GM12864 (cell line): ENCODE measurements at regions not wholly inside any gene's neighbourhood (a gene's known extent, or its start where the extent isn't known, plus 50 kb on each side); places are given as distances from the start of the nearest gene placed in this dataset.

Experiments
- DNase-seq: peaks from one replicate; pipeline ENCODE4 v3.0.0-alpha.2; 2011; ENCODE audit warnings: low read depth
- H3K4me3 ChIP-seq: 2 replicates; pipeline ENCODE4 v1.5.1; 2011; ENCODE audit warnings: mild to moderate bottlenecking, low read depth, low read length, control low read depth
- TF ChIP-seq, protein P1 (sequence below): IDR thresholded peaks from 2 replicates; pipeline ENCODE4 v1.5.1; 2011; ENCODE audit warnings: low read depth, mild to moderate bottlenecking, moderate library complexity, low read length, control low read depth, inconsistent platforms; ENCODE audit errors: missing control alignments

DNA sequence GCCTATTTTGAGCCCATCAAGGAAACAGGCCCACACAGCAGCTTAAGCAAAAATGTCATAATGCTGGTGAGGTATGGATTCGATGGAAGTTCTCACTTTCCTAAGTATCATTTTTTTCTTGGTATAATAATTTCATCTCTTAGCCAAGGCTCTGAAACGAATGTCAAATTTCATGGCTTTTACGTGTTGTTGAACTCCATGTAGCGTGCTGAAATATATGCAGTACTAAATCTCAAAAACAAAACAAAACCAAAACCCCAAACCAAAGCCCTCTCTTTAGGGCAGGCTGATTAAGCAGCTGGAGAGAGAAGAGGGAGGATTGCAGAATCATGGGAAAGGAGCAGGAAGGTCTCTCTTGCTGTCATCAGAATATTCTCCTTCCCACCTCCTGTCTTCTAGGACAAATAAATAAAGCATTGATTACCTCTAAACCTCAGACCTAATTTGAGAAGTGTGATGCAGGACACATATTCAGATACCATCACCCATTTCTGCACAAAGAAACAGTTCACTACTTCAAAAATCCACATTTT, 58.3 kb downstream of the TMEM174 start:
- H3K4me3 ChIP-seq: no peak overlapping the region
- TF ChIP-seq, protein P1, sequence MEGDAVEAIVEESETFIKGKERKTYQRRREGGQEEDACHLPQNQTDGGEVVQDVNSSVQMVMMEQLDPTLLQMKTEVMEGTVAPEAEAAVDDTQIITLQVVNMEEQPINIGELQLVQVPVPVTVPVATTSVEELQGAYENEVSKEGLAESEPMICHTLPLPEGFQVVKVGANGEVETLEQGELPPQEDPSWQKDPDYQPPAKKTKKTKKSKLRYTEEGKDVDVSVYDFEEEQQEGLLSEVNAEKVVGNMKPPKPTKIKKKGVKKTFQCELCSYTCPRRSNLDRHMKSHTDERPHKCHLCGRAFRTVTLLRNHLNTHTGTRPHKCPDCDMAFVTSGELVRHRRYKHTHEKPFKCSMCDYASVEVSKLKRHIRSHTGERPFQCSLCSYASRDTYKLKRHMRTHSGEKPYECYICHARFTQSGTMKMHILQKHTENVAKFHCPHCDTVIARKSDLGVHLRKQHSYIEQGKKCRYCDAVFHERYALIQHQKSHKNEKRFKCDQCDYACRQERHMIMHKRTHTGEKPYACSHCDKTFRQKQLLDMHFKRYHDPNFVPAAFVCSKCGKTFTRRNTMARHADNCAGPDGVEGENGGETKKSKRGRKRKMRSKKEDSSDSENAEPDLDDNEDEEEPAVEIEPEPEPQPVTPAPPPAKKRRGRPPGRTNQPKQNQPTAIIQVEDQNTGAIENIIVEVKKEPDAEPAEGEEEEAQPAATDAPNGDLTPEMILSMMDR: no peak
- no peak for DNase-seq

DNA sequence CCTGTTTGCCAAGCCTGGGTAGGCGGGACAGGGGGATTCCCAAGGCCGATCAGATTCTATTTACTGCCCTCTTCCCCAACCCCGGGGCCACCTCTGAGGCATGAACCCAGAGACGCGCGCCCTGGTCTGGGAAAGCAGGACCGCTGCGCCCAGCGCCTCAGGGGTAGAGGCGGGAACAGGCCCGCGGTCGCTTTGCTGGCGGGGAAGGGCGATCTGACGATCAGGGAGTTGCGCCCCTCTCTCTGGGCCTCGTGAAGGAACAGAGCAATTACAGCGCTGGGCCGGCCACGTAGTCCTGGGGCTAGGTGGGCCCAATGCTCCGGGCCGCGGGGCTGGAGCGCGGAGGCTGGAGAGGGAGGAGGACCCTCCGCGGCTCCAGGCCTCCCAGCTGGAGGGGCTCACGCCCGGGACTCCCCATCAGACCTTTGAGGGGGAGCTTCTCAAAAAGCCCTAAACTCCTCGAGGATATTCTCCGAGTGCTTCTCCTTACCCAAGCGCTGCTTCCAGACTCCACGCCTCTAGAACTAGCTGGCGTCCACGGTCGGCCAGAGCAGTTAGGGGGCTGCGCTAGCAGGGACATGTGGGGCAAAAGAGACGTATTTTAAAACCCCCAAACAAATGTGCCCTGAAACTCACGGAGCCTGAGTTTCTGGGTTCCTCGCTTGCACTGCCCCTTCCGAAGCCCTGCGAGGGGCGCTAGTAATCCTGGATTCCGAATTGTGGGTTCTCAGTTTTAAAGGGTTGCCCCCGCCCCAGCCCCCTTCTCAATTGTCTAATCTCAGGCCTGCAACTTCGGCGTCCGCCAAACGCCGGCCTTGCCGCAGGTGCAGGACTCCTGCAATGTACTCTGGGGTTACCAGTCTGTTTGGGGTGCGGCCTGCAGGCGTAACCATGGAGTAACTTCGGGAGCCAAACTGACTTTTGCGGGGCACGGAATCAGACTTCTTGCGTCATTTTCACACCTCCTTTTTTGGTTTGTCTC, 57.6 kb downstream of the TMEM174 start:
- no peak for DNase-seq
- H3K4me3 ChIP-seq: no peak overlapping the region
- TF ChIP-seq, protein P1: no peak

DNA sequence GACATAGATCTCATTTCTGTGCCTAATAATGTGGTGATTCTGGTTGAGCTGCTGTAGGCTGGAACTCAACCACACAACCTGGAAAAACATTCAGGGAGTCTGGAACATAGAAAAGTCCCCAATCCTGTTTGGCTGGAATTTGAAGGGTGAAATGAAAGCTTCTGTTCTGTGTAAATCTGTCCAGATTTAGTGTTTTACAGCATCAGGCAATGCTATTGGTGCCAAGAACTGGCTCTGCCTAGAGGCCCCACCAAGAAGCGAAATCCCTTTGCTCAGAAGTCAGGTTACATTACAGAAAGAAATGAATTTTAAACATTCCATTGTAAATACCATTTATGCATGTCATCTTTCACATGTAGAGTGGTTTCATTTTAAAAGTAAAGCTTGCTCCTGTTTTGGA, 56.3 kb downstream of the TMEM174 start:
- no peak for DNase-seq

DNA sequence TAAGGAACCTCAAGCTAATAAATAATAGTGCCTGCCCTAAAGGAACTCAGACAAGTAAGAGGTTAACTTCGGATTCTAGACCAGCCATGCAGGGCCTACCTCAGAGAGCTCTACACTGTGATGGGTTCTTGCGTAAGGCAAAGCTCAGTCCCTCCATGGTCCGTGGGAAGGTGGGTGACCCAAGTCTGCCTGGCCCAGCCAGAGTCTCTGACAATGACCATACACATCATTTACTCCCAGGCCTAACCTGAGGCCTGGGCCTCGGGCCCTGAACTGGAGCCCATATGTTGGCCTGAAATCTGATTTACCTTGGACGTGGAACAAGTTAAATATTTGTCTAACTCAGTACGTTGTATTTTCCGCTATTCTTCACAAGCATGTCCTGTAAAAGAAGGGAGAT, 55.1 kb downstream of the TMEM174 start:
- no peak overlapping the region for H3K4me3 ChIP-seq
- TF ChIP-seq, protein P1: no peak
- DNase-seq: no peak

More for the DNA sequence above, 56.3 kb downstream of the TMEM174 start:
- no peak overlapping the region for H3K4me3 ChIP-seq
- TF ChIP-seq, protein P1: no peak
